ENCODE measurements at regions not wholly inside any gene's neighbourhood (a gene's known extent, or its start where the extent isn't known, plus 50 kb on each side); places are given as distances from the start of the nearest gene placed in this dataset.

DNA sequence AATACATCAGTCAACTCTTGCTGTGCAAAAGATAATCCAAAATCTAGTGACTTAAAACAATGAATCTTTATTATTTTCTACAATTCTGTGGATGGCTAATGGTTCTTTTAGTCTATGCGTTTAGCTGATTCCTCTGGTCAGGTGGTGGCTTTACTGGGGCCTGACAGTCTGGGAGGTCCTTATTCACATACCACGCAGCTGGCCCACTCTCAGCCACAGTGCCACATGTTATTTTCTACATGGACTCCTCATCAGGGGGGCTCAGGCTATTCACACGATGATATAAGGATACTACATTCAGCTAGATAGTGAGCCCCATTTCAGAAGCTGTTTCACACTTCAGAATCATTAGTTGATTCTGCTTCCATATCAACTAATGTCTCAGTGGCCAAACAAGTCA is 287.5 kb upstream of the MGAT4C start:
- Histone ChIP-seq H3K4me1 (ENCODE audit: control insufficient read depth in 1 of 2, insufficient read depth in 2 of 2, low read length in 2 of 2) (no peaks in the 10 kb centered on the region), H3K4me3 (replicated peaks in 1 of 3; ENCODE audit: low read depth in 2 of 3, low read length in 3 of 3) (no peak overlapping the region), H3K9me3 (replicated peaks in 1 of 2; ENCODE audit: control insufficient read depth in 1 of 2, insufficient read depth in 1 of 2, low read length in 2 of 2) (no peaks in the 10 kb centered on the region), H3K79me2 (ENCODE audit: insufficient read depth, low read length) (no peaks in the 10 kb centered on the region), H4K20me1 (ENCODE audit: insufficient read depth, low read length) (no peaks in the 10 kb centered on the region), H3K36me3 (replicated peaks in 1 of 2; ENCODE audit: control insufficient read depth in 1 of 2, insufficient read depth in 2 of 2, low read length in 2 of 2) (no peaks in the 10 kb centered on the region), H3K9ac (ENCODE audit: insufficient read depth, low read length, poor library complexity, severe bottlenecking) (no peak overlapping the region), H3K4me2 (replicated peaks; ENCODE audit: extremely low read depth, low read length, poor library complexity, severe bottlenecking) (no peak overlapping the region), H3K27me3 (ENCODE audit: control insufficient read depth in 2 of 2, insufficient read depth in 2 of 2, low read length in 2 of 2) (no peaks in the 10 kb centered on the region), H3K27ac (ENCODE audit: low read depth in 1 of 2, low read length in 2 of 2) (no peak overlapping the region), H2AFZ (ENCODE audit: insufficient read depth, low read depth, low read length, poor library complexity, severe bottlenecking) (no peak overlapping the region)
- Mint-ChIP-seq H3K4me1 (no peaks in the 10 kb centered on the region), H3K4me3 (no peak overlapping the region), H3K27me3 (ENCODE audit: low read depth in 3 of 3) (no peaks in the 10 kb centered on the region), H3K27ac (no peak overlapping the region), H3K36me3 (no peaks in the 10 kb centered on the region), H3K9me3 (peaks cover 0 to 4% (median 0%) of the 10 kb centered on the region in 7 donors)
- intact Hi-C loops (cut with micrococcal nuclease) = no loop called here
- TF ChIP-seq, protein P1, sequence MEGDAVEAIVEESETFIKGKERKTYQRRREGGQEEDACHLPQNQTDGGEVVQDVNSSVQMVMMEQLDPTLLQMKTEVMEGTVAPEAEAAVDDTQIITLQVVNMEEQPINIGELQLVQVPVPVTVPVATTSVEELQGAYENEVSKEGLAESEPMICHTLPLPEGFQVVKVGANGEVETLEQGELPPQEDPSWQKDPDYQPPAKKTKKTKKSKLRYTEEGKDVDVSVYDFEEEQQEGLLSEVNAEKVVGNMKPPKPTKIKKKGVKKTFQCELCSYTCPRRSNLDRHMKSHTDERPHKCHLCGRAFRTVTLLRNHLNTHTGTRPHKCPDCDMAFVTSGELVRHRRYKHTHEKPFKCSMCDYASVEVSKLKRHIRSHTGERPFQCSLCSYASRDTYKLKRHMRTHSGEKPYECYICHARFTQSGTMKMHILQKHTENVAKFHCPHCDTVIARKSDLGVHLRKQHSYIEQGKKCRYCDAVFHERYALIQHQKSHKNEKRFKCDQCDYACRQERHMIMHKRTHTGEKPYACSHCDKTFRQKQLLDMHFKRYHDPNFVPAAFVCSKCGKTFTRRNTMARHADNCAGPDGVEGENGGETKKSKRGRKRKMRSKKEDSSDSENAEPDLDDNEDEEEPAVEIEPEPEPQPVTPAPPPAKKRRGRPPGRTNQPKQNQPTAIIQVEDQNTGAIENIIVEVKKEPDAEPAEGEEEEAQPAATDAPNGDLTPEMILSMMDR (IDR thresholded peaks at IDR 0.05) = no peak
- no peak for DNase-seq
- 50% methylated on average over 3 of the region's 3 CpGs for WGBS (ENCODE audit: insufficient coverage)

DNA sequence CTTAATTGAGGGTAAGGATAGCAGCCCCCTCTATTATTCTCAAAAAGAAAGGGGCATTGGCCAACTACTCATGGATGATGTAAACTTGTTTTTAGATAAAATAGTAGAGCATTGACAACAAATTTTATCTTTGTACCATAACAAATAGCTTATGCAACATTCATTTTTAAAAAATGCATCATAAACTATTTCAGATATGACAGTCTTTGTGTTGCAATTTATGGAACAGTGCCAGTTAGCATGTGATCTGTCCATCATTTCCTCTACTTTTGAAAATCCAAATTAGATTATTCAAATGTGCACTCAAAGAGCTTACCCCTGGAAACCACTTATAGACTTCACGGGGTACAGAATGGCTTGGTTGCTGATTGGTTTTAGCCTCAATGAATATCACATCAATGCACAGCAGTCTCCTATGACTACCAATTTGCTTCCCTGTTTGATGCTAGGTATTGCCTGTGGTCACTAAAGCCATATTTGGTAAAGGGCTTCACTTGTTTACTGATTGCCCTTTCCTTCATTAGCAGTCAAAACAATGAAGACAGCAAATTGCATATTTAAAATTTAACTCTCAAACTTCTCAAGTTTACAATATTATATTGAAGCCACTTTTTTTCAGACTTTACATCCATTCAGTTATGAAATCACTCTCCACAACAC is 274.9 kb upstream of the MGAT4C start:
- H3K27me3 Mint-ChIP-seq (ENCODE audit: low read depth in 3 of 3) = no peaks in the 10 kb centered on the region
- Histone ChIP-seq H3K4me2 (replicated peaks; ENCODE audit: extremely low read depth, low read length, poor library complexity, severe bottlenecking) (no peak overlapping the region), H3K79me2 (ENCODE audit: insufficient read depth, low read length) (no peaks in the 10 kb centered on the region), H3K36me3 (replicated peaks in 1 of 2; ENCODE audit: control insufficient read depth in 1 of 2, insufficient read depth in 2 of 2, low read length in 2 of 2) (no peaks in the 10 kb centered on the region), H3K9ac (ENCODE audit: insufficient read depth, low read length, poor library complexity, severe bottlenecking) (no peak overlapping the region), H3K27me3 (ENCODE audit: control insufficient read depth in 2 of 2, insufficient read depth in 2 of 2, low read length in 2 of 2) (no peaks in the 10 kb centered on the region), H3K9me3 (replicated peaks in 1 of 2; ENCODE audit: control insufficient read depth in 1 of 2, insufficient read depth in 1 of 2, low read length in 2 of 2) (peaks cover 9% of the 10 kb centered on the region in 2 donors), H4K20me1 (ENCODE audit: insufficient read depth, low read length) (no peaks in the 10 kb centered on the region), H2AFZ (ENCODE audit: insufficient read depth, low read depth, low read length, poor library complexity, severe bottlenecking) (no peak overlapping the region), H3K4me1 (ENCODE audit: control insufficient read depth in 1 of 2, insufficient read depth in 2 of 2, low read length in 2 of 2) (no peaks in the 10 kb centered on the region), H3K4me3 (replicated peaks in 1 of 3; ENCODE audit: low read depth in 2 of 3, low read length in 3 of 3) (no peak overlapping the region), H3K27ac (ENCODE audit: low read depth in 1 of 2, low read length in 2 of 2) (no peak overlapping the region)
- intact Hi-C loops (cut with micrococcal nuclease) = no loop called here
- no peaks in the 10 kb centered on the region for H3K4me1 Mint-ChIP-seq
- no CpG with 5 or more reads among the region's 1 CpG for WGBS (ENCODE audit: insufficient coverage)
- H3K36me3 Mint-ChIP-seq = no peaks in the 10 kb centered on the region
- no peak for DNase-seq
- no peak overlapping the region for H3K4me3 Mint-ChIP-seq
- no peak overlapping the region for H3K27ac Mint-ChIP-seq
- TF ChIP-seq, protein P1 (IDR thresholded peaks at IDR 0.05) = no peak
- peaks cover 0 to 5% (median under 1%) of the 10 kb centered on the region in 7 donors for H3K9me3 Mint-ChIP-seq

Measured in CD14-positive monocyte (primary cell).